IPS-18a (cell line): ENCODE measurements at regions not wholly inside any gene's neighbourhood (a gene's known extent, or its start where the extent isn't known, plus 50 kb on each side); places are given as distances from the start of the nearest gene placed in this dataset.

Experiments
- H3K27ac ChIP-seq: one replicate; pipeline ENCODE4 v1.5.1; 2013; ENCODE audit warnings: low read length
- H3K27me3 ChIP-seq: one replicate; pipeline ENCODE4 v1.6.1; 2013; ENCODE audit warnings: mild to moderate bottlenecking, low read length; ENCODE audit not compliant: control insufficient read depth, insufficient read depth
- H3K36me3 ChIP-seq: one replicate; pipeline ENCODE4 v1.6.1; 2013; ENCODE audit warnings: low read depth, low read length; ENCODE audit not compliant: control insufficient read depth
- H3K4me1 ChIP-seq: one replicate; pipeline ENCODE4 v1.6.1; 2013; ENCODE audit warnings: low read depth, low read length; ENCODE audit not compliant: control insufficient read depth
- H3K4me3 ChIP-seq: one replicate; pipeline ENCODE4 v1.5.1; 2013; ENCODE audit warnings: low read length
- H3K9ac ChIP-seq: one replicate; pipeline ENCODE4 v1.6.1; 2013; ENCODE audit warnings: mild to moderate bottlenecking, low read length, moderate library complexity
- H3K9me3 ChIP-seq: one replicate; pipeline ENCODE4 v1.6.1; 2013; ENCODE audit warnings: low read depth, low read length; ENCODE audit not compliant: control insufficient read depth

- Histone ChIP-seq H3K9me3 (no peaks in the 10 kb centered on the region), H3K4me1 (no peaks in the 10 kb centered on the region), H3K4me3 (no peak overlapping the region), H3K27ac (no peak overlapping the region), H3K9ac (no peak overlapping the region), H3K27me3 (no peaks in the 10 kb centered on the region), H3K36me3 (no peaks in the 10 kb centered on the region)
These were observed 59.8 kb downstream of the SOX11 start for GRCh38 chr2:5751873-5752482.

GRCh38 chr2:5756272-5756671 is 64.1 kb downstream of the SOX11 start:
- no peak overlapping the region for H3K27ac ChIP-seq

DNA sequence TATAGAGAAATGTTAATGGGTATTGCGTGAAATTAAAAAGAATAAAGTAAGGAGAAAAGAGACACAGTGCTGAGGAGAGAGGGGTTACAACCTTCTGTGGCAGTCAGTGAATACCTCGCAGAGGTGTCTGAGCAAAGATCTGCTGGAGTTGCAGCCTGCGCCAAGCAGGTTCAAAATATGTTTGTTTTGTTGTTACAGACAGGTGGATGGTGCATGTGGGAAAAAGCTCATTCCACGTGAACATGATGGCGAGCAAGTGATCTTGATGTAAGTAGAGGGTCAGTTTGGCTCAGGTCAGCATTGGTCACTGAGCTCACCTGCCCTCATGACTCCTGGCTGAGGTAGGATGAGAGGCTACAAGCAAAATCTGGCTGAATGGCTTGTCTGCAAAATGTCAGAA is 66.2 kb downstream of the SOX11 start:
- H3K36me3 ChIP-seq: no peaks in the 10 kb centered on the region
- no peak overlapping the region for H3K27ac ChIP-seq
- H3K9me3 ChIP-seq: no peaks in the 10 kb centered on the region
- no peak overlapping the region for H3K4me3 ChIP-seq
- no peaks in the 10 kb centered on the region for H3K4me1 ChIP-seq
- no peaks in the 10 kb centered on the region for H3K27me3 ChIP-seq
- H3K9ac ChIP-seq: no peak overlapping the region

More at GRCh38 chr2:5756272-5756671, 64.1 kb downstream of the SOX11 start:
- no peaks in the 10 kb centered on the region for H3K36me3 ChIP-seq
- H3K27me3 ChIP-seq: no peaks in the 10 kb centered on the region
- no peaks in the 10 kb centered on the region for H3K4me1 ChIP-seq
- H3K4me3 ChIP-seq: no peak overlapping the region
- H3K9me3 ChIP-seq: no peaks in the 10 kb centered on the region
- H3K9ac ChIP-seq: no peak overlapping the region

DNA sequence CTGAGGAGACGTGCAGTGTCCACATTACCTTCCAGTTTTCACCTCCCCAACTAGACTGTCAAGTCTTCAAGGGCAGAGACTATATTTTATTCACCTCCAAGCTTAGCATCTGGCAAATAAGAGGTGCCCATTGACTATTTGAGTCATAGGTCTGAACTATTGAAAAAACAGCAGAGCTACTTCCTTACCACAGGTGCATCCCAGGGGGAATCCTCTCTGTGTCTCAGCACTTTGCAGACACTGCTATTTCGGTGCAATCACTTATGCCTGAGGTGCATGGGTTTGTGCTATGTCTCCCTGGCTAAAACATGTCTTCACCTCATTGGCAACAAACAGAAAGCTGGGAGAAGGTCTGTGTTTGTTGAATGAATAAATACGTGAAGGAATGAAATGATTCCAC is 67.8 kb downstream of the SOX11 start:
- Histone ChIP-seq H3K27ac (no peak overlapping the region), H3K9me3 (no peaks in the 10 kb centered on the region), H3K27me3 (no peaks in the 10 kb centered on the region), H3K36me3 (no peaks in the 10 kb centered on the region), H3K4me1 (no peaks in the 10 kb centered on the region), H3K4me3 (no peak overlapping the region), H3K9ac (no peak overlapping the region)

DNA sequence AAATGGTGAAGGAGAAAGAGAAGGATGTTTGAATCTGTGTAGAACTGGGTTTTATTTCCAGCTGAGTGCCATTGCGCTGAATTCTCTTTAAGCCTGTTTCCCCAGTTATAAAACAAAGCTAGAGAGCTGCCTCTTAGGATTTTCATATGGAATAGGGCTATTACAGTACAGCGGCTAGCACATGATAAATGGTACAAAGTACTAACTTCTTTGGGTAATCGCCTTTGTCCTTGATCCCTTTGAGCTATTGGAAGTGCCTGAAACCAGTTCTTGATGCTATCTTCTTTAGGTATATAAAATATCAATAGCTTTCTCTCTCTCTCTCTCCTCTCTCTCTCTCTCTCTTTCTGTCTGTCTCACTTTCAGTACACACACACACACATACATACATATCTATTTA is 71.3 kb downstream of the SOX11 start:
- Histone ChIP-seq H3K36me3 (no peaks in the 10 kb centered on the region), H3K4me1 (no peaks in the 10 kb centered on the region), H3K27me3 (no peaks in the 10 kb centered on the region), H3K9me3 (no peaks in the 10 kb centered on the region), H3K27ac (no peak overlapping the region), H3K4me3 (no peak overlapping the region), H3K9ac (no peak overlapping the region)

- no peaks in the 10 kb centered on the region for H3K9me3 ChIP-seq
- no peak overlapping the region for H3K9ac ChIP-seq
- no peak overlapping the region for H3K27ac ChIP-seq
- H3K36me3 ChIP-seq: no peaks in the 10 kb centered on the region
- no peaks in the 10 kb centered on the region for H3K4me1 ChIP-seq
- no peak overlapping the region for H3K4me3 ChIP-seq
- no peaks in the 10 kb centered on the region for H3K27me3 ChIP-seq
These were observed 71.9 kb downstream of the SOX11 start for GRCh38 chr2:5764041-5764440.

GRCh38 chr2:5766056-5766455 is 73.9 kb downstream of the SOX11 start:
- Histone ChIP-seq H3K9ac (no peak overlapping the region), H3K4me3 (no peak overlapping the region), H3K27ac (no peak overlapping the region), H3K9me3 (no peaks in the 10 kb centered on the region), H3K4me1 (no peaks in the 10 kb centered on the region), H3K27me3 (no peaks in the 10 kb centered on the region), H3K36me3 (no peaks in the 10 kb centered on the region)

DNA sequence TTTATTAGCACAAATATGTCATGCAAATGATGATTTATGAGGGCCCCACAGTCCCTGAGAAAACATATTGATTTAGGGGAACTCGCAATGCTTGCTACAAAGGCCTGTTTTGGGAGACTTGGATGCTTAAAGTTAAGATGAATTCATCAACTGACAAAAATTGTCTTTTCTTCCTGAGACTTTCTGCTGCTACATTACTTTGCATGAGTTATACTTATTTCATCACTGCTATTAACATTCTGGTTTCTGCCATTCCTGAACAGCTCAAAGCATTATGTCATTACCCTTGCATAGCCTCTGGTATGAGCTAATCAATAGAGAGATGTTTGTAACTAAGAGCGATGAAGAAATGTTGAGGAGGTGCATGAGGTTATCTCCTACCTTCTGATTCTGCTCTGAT is 74.4 kb downstream of the SOX11 start:
- Histone ChIP-seq H3K27ac (no peak overlapping the region), H3K27me3 (no peaks in the 10 kb centered on the region), H3K4me3 (no peak overlapping the region), H3K9ac (no peak overlapping the region), H3K36me3 (no peaks in the 10 kb centered on the region), H3K4me1 (no peaks in the 10 kb centered on the region), H3K9me3 (no peaks in the 10 kb centered on the region)

GRCh38 chr2:5777131-5777535 is 84.9 kb downstream of the SOX11 start:
- H3K9me3 ChIP-seq: no peaks in the 10 kb centered on the region
- H3K9ac ChIP-seq: no peak overlapping the region
- H3K27ac ChIP-seq: no peak overlapping the region
- no peaks in the 10 kb centered on the region for H3K27me3 ChIP-seq
- no peak overlapping the region for H3K4me3 ChIP-seq
- H3K4me1 ChIP-seq: no peaks in the 10 kb centered on the region
- H3K36me3 ChIP-seq: no peaks in the 10 kb centered on the region

GRCh38 chr2:5781679-5782078 is 89.5 kb downstream of the SOX11 start:
- Histone ChIP-seq H3K9me3 (no peaks in the 10 kb centered on the region), H3K27me3 (no peaks in the 10 kb centered on the region), H3K4me3 (no peak overlapping the region), H3K4me1 (no peaks in the 10 kb centered on the region), H3K27ac (no peak overlapping the region), H3K36me3 (no peaks in the 10 kb centered on the region), H3K9ac (no peak overlapping the region)

- Histone ChIP-seq H3K27me3 (no peaks in the 10 kb centered on the region), H3K9ac (no peak overlapping the region), H3K9me3 (no peaks in the 10 kb centered on the region), H3K36me3 (no peaks in the 10 kb centered on the region), H3K27ac (no peak overlapping the region), H3K4me1 (no peaks in the 10 kb centered on the region), H3K4me3 (no peak overlapping the region)
These were observed 89.9 kb downstream of the SOX11 start for GRCh38 chr2:5782103-5782502.

DNA sequence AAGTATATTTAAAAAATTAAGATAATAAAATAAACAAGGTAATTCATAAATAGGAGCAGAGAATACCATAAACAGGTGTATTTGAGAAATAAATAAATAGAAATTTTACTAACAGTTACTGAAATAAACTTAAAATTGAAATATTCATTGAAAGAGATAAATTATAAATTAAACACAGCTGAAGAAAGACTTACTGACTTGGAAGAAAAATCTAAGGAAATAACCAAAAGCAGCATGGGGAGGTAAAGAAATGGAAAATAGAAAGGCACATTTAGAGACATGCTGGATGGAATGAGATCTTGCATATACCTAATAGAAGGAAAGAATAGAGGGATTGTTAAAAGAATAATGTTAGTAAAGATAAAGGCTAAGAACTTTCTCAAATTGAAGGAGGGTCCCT is 96.3 kb downstream of the SOX11 start:
- H3K27ac ChIP-seq: no peak overlapping the region
- H3K4me3 ChIP-seq: no peak overlapping the region
- no peaks in the 10 kb centered on the region for H3K27me3 ChIP-seq
- no peaks in the 10 kb centered on the region for H3K4me1 ChIP-seq
- H3K9me3 ChIP-seq: peaks cover 5% of the 10 kb centered on the region
- H3K36me3 ChIP-seq: no peaks in the 10 kb centered on the region
- no peak overlapping the region for H3K9ac ChIP-seq
